OCI-LY7 (cell line): ENCODE measurements at regions not wholly inside any gene's neighbourhood (a gene's known extent, or its start where the extent isn't known, plus 50 kb on each side); places are given as distances from the start of the nearest gene placed in this dataset.

ENCODE experiments used
- BruUV-seq: library from RNA; stranded (reverse); fragments of 400-500 nt; replicated peaks from 2 replicates; lab custom pipeline; 2021; lab: Mats Ljungman, UMichigan
- CTCF ChIA-PET: fragments of 300-600 bp; sonication (Branson Sonifier 250); formaldehyde crosslinking; loops from one replicate; lab custom pipeline; 2022; ENCODE audit warnings: antibody characterized with exemption; ENCODE audit not compliant: unreplicated experiment; lab: Charles Lee
- POLR2A ChIA-PET: fragments of 300-600 bp; sonication (Branson Sonifier 250); formaldehyde crosslinking; loops from one replicate; lab custom pipeline; 2022; ENCODE audit warnings: antibody characterized with exemption; lab: Charles Lee
- DNase-seq: peaks from one replicate; pipeline ENCODE4 v3.0.0-alpha.2; 2015; ENCODE audit warnings: low spot score
- H2AFZ ChIP-seq: fragments of 200-600 bp; sonication (generic), shearing (Covaris generic); 2 replicates; pipeline ENCODE4 v1.6.1; 2014; ENCODE audit warnings: mild to moderate bottlenecking, antibody characterized with exemption, low read length, moderate library complexity
- H3K27ac ChIP-seq: fragments of 200-600 bp; sonication (generic); 2 replicates; pipeline ENCODE4 v1.5.1; 2014; ENCODE audit warnings: mixed run types, low read depth, mild to moderate bottlenecking, moderate library complexity, low read length, inconsistent platforms; ENCODE audit not compliant: poor library complexity, severe bottlenecking
- H3K36me3 ChIP-seq: fragments of 200-600 bp; sonication (generic); 2 replicates; pipeline ENCODE4 v1.6.1; 2014; ENCODE audit warnings: mild to moderate bottlenecking, antibody characterized with exemption, low read length, moderate library complexity, mixed read lengths; ENCODE audit not compliant: insufficient read depth
- H3K4me1 ChIP-seq: fragments of 200-600 bp; sonication (generic); 2 replicates; pipeline ENCODE4 v1.5.1; 2014; ENCODE audit warnings: mild to moderate bottlenecking, low read length; ENCODE audit not compliant: insufficient read depth, poor library complexity, severe bottlenecking
- H3K4me2 ChIP-seq: fragments of 200-600 bp; sonication (generic); 2 replicates; pipeline ENCODE4 v1.6.1; 2014; ENCODE audit warnings: mild to moderate bottlenecking, low read length
- H3K4me3 ChIP-seq: fragments of 200-600 bp; sonication (generic); 2 replicates; pipeline ENCODE4 v1.5.1; 2014; ENCODE audit warnings: mild to moderate bottlenecking, low read depth, low read length; ENCODE audit not compliant: poor library complexity, severe bottlenecking
- H3K79me2 ChIP-seq: fragments of 200-600 bp; sonication (generic); 2 replicates; pipeline ENCODE4 v1.6.1; 2016; ENCODE audit warnings: low read depth, mild to moderate bottlenecking, low read length, moderate library complexity, mixed read lengths; ENCODE audit not compliant: insufficient read depth
- H3K9me2 ChIP-seq: fragments of 200-600 bp; sonication (generic); 2 replicates; pipeline ENCODE4 v1.6.1; 2016; ENCODE audit warnings: mild to moderate bottlenecking, low read length, mixed read lengths; ENCODE audit not compliant: insufficient read depth
- H3K9me3 ChIP-seq: fragments of 200-600 bp; sonication (generic); 2 replicates; pipeline ENCODE4 v1.6.1; 2014; ENCODE audit warnings: mild to moderate bottlenecking, mixed run types, low read length, mixed read lengths
- H4K20me1 ChIP-seq: fragments of 200-600 bp; sonication (generic); 2 replicates; pipeline ENCODE4 v1.6.1; 2014; ENCODE audit warnings: mild to moderate bottlenecking, antibody characterized with exemption, low read length, moderate library complexity, mixed read lengths; ENCODE audit not compliant: insufficient read depth
- EZH2phosphoT487 ChIP-seq: fragments of 200-600 bp; sonication (generic); IDR thresholded peaks from 2 replicates; pipeline ENCODE4 v1.6.1; 2018; ENCODE audit warnings: low read depth, borderline replicate concordance, mild to moderate bottlenecking, mixed run types, antibody characterized with exemption, low read length, moderate library complexity, mixed read lengths
- intact Hi-C: fragments of 100-400 bp; cut with micrococcal nuclease; formaldehyde crosslinking; loops from one replicate; pipeline ENCODE4 v1.10.0; 2022; ENCODE audit not compliant: unreplicated experiment
- TF ChIP-seq, protein P1 (sequence below): fragments of 200-600 bp; sonication (generic); conservative IDR thresholded peaks from 2 replicates; pipeline ENCODE4 v1.5.1; 2014; ENCODE audit warnings: mild to moderate bottlenecking, antibody characterized with exemption, low read length, moderate library complexity, mixed read lengths

DNA sequence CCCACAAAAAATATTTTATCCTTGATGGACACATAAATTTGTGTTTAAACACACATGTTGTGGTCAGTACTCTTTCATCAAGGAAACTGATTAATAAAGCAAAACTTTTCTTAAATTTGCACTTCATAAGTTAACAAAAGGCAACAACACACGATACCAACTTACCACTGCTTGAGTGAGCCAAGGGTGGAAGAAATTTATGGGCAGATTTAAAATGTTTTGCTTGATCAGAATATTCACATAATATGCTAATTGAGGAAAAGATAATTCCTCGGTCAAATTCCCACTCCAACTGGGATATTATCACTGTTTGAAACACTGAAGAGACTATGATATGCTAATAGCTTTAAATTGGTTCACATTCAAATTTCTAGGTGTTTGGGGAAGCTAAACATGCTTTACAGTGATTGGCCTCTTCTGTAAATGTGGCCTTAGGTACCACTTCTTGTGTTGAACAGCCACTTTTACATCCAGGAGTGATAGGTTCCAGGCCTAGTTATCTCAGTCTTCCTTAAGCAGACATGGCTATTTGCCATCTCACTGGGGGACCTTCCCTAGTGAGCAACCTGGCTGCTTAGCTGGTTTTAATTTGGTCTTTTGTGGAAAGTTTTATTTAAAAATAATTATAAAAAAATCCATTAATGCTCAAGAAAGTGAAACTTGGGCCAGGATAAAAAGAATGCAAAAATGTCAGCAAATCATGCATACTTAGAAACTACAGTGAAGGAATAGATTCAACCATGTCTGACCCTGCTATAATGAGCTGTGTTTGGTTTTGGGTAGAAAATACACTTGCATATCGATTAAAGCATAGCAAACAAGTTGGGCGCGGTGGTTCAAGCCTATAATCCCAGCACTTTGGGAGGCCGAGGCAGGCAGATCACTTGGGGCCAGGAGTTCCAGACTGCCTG, 221.2 kb upstream of the MAP3K7 start:
- no peaks in the 10 kb centered on the region for H3K4me1 ChIP-seq
- ChIA-PET POLR2A (interaction anchor here (0.7 kb wide), 1 partner anchor 110 kb away, joined by 3 read pairs; no protein-coding TSS in a partner anchor), CTCF (no interaction called here)
- H2AFZ ChIP-seq: no peak overlapping the region
- BruUV-seq: no TSS peak
- no peaks in the 10 kb centered on the region for H3K9me2 ChIP-seq
- intact Hi-C loops: no loop called here
- no peak overlapping the region for H3K4me3 ChIP-seq
- no peaks in the 10 kb centered on the region for H3K36me3 ChIP-seq
- no peaks in the 10 kb centered on the region for H3K9me3 ChIP-seq
- no peaks in the 10 kb centered on the region for H4K20me1 ChIP-seq
- no peak overlapping the region for H3K4me2 ChIP-seq
- DNase-seq: no peak
- H3K79me2 ChIP-seq: no peaks in the 10 kb centered on the region
- H3K27ac ChIP-seq: no peak overlapping the region
- TF ChIP-seq, protein P1, sequence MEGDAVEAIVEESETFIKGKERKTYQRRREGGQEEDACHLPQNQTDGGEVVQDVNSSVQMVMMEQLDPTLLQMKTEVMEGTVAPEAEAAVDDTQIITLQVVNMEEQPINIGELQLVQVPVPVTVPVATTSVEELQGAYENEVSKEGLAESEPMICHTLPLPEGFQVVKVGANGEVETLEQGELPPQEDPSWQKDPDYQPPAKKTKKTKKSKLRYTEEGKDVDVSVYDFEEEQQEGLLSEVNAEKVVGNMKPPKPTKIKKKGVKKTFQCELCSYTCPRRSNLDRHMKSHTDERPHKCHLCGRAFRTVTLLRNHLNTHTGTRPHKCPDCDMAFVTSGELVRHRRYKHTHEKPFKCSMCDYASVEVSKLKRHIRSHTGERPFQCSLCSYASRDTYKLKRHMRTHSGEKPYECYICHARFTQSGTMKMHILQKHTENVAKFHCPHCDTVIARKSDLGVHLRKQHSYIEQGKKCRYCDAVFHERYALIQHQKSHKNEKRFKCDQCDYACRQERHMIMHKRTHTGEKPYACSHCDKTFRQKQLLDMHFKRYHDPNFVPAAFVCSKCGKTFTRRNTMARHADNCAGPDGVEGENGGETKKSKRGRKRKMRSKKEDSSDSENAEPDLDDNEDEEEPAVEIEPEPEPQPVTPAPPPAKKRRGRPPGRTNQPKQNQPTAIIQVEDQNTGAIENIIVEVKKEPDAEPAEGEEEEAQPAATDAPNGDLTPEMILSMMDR: no peak
- TF ChIP-seq EZH2phosphoT487: no peak

DNA sequence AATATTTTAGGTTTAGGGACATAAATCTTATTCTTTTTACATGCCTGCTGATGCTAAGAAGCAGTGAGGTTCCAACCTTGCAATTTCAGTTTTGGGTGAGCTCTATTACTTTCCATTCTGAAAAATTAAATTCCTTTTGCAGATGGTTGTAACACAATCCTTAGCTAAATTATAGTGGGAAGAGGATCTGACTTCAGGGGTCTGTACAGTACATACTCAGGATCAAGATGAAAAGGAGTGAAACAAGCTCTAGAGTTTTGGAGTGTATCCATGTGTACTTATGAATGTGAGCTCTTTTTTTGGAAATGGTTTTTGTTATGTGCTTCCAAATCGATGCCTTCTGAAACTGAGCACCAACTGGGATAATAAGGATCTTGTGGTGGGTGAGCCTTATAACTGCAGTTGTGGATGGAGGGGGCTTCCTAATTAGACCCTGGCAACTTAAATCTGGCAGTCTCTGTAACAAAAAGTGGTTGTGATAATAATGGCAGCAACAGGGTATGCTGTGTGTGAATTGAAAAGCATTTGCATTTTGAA, 218.8 kb upstream of the MAP3K7 start:
- Histone ChIP-seq H3K36me3 (no peaks in the 10 kb centered on the region), H3K4me2 (no peak overlapping the region), H3K4me1 (no peaks in the 10 kb centered on the region), H3K9me3 (no peaks in the 10 kb centered on the region), H3K79me2 (no peaks in the 10 kb centered on the region), H3K9me2 (no peaks in the 10 kb centered on the region), H3K4me3 (no peak overlapping the region), H4K20me1 (no peaks in the 10 kb centered on the region), H2AFZ (no peak overlapping the region), H3K27ac (no peak overlapping the region)
- ChIA-PET POLR2A (no interaction called here), CTCF (no interaction called here)
- no TSS peak for BruUV-seq
- TF ChIP-seq EZH2phosphoT487: no peak
- TF ChIP-seq, protein P1: no peak
- intact Hi-C loops: no loop called here
- DNase-seq: no peak

DNA sequence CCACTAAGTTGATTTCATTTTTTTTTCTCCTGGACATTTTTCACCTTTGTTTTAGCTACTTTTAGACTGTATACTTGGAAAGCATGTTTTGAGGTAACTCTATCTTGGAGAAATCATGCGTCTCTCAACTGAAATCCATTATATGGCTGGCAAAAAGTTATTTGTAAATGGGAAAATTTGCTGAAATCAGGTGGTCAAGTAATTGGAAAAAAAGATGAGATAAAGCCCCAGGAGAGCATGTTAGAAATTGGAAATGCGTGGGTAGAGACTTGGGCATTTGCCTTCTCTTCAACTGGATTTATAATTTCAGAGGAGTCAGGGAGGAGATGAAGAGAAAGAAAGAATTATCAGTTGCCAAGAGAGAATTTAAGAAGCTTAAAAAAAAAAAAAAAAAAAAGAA, 217.1 kb upstream of the MAP3K7 start:
- no peaks in the 10 kb centered on the region for H3K4me1 ChIP-seq
- H3K9me2 ChIP-seq: no peaks in the 10 kb centered on the region
- ChIA-PET POLR2A (no interaction called here), CTCF (no interaction called here)
- no peak overlapping the region for H3K4me3 ChIP-seq
- no peaks in the 10 kb centered on the region for H4K20me1 ChIP-seq
- no peaks in the 10 kb centered on the region for H3K9me3 ChIP-seq
- no TSS peak for BruUV-seq
- DNase-seq: no peak
- no peak overlapping the region for H3K27ac ChIP-seq
- H3K4me2 ChIP-seq: no peak overlapping the region
- no peak overlapping the region for H2AFZ ChIP-seq
- no peak for TF ChIP-seq EZH2phosphoT487
- TF ChIP-seq, protein P1: no peak
- no peaks in the 10 kb centered on the region for H3K36me3 ChIP-seq
- intact Hi-C loops: no loop called here
- H3K79me2 ChIP-seq: no peaks in the 10 kb centered on the region
